ENCODE measurements at regions not wholly inside any gene's neighbourhood (a gene's known extent, or its start where the extent isn't known, plus 50 kb on each side); places are given as distances from the start of the nearest gene placed in this dataset.

GRCh38 chr20:11820838-11821237 is 96.9 kb upstream of the BTBD3 start:
- in situ Hi-C loops (cut with HindIII; ENCODE audit: low pct_ligation_motif_present, low sequenced_read_pairs), result no loop called here
- Histone ChIP-seq H3K27ac (no peak overlapping the region), H3K4me3 (ENCODE audit: low read depth, low read length) (no peak overlapping the region), H3K36me3 (replicated peaks) (no peaks in the 10 kb centered on the region), H3K27me3 (replicated peaks) (no peaks in the 10 kb centered on the region)
- DNase-seq, result no peak
- TF ChIP-seq, protein P1, sequence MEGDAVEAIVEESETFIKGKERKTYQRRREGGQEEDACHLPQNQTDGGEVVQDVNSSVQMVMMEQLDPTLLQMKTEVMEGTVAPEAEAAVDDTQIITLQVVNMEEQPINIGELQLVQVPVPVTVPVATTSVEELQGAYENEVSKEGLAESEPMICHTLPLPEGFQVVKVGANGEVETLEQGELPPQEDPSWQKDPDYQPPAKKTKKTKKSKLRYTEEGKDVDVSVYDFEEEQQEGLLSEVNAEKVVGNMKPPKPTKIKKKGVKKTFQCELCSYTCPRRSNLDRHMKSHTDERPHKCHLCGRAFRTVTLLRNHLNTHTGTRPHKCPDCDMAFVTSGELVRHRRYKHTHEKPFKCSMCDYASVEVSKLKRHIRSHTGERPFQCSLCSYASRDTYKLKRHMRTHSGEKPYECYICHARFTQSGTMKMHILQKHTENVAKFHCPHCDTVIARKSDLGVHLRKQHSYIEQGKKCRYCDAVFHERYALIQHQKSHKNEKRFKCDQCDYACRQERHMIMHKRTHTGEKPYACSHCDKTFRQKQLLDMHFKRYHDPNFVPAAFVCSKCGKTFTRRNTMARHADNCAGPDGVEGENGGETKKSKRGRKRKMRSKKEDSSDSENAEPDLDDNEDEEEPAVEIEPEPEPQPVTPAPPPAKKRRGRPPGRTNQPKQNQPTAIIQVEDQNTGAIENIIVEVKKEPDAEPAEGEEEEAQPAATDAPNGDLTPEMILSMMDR (IDR thresholded peaks at IDR 0.05; ENCODE audit: low read depth, low read length, missing control alignments), result no peak

DNA sequence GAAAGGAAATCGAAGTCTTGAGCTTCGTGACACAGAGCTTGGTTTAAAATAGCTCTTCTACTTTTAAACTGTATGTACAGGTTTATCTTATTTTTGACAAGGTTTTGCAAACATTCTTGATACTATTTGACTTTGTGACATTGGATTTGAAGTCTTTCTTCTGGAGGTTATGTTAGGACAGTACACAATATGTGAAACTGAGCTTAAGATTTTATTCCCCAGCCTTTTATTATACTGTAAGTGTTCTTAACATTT is 95.2 kb upstream of the BTBD3 start:
- Histone ChIP-seq H3K36me3 (replicated peaks) (no peaks in the 10 kb centered on the region), H3K27me3 (replicated peaks) (no peaks in the 10 kb centered on the region), H3K4me3 (ENCODE audit: low read depth, low read length) (no peak overlapping the region), H3K27ac (no peak overlapping the region)
- in situ Hi-C loops (cut with HindIII; ENCODE audit: low pct_ligation_motif_present, low sequenced_read_pairs), result no loop called here
- TF ChIP-seq, protein P1 (IDR thresholded peaks at IDR 0.05; ENCODE audit: low read depth, low read length, missing control alignments), result no peak
- DNase-seq, result no peak

GRCh38 chr20:11826334-11826733 is 91.4 kb upstream of the BTBD3 start:
- Histone ChIP-seq H3K36me3 (replicated peaks) (no peaks in the 10 kb centered on the region), H3K27ac (no peak overlapping the region), H3K4me3 (ENCODE audit: low read depth, low read length) (no peak overlapping the region), H3K27me3 (replicated peaks) (no peaks in the 10 kb centered on the region)
- in situ Hi-C loops (cut with HindIII; ENCODE audit: low pct_ligation_motif_present, low sequenced_read_pairs), result no loop called here
- TF ChIP-seq, protein P1 (IDR thresholded peaks at IDR 0.05; ENCODE audit: low read depth, low read length, missing control alignments), result no peak
- DNase-seq, result no peak

- DNase-seq, result no peak
- no peaks in the 10 kb centered on the region for H3K27me3 ChIP-seq (replicated peaks)
- H3K27ac ChIP-seq, result no peak overlapping the region
- no peak overlapping the region for H3K4me3 ChIP-seq (ENCODE audit: low read depth, low read length)
- H3K36me3 ChIP-seq (replicated peaks), result no peaks in the 10 kb centered on the region
- TF ChIP-seq, protein P1 (IDR thresholded peaks at IDR 0.05; ENCODE audit: low read depth, low read length, missing control alignments), result no peak
- in situ Hi-C loops (cut with HindIII; ENCODE audit: low pct_ligation_motif_present, low sequenced_read_pairs), result no loop called here
Measured at GRCh38 chr20:11832397-11832796, 85.3 kb upstream of the BTBD3 start.

- in situ Hi-C loops (cut with HindIII; ENCODE audit: low pct_ligation_motif_present, low sequenced_read_pairs), result no loop called here
- Histone ChIP-seq H3K4me3 (ENCODE audit: low read depth, low read length) (no peak overlapping the region), H3K27me3 (replicated peaks) (no peaks in the 10 kb centered on the region), H3K36me3 (replicated peaks) (no peaks in the 10 kb centered on the region), H3K27ac (no peak overlapping the region)
- TF ChIP-seq, protein P1 (IDR thresholded peaks at IDR 0.05; ENCODE audit: low read depth, low read length, missing control alignments), result no peak
- DNase-seq, result no peak
Measured at GRCh38 chr20:11832851-11833250, 84.8 kb upstream of the BTBD3 start.

DNA sequence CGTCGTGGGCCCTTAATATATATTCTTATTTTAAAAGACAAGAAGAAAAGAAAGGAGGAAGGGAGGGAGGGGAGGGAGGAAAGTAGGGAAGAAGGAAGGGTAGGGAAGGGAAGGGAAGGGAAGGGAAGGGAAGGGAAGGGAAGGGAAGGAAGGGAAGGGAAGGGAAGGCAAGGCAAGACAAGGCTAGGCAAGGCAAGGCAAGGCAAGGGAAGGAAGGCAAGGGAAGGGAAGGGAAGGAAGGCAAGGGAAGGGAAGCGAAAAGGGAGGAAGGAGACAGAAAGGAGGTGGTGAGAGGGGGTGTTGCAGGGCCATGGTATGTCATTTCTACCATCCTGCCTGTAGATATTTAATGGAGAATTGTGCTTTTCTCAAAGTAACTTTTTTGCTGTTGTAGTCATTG is 83.9 kb upstream of the BTBD3 start:
- H3K27ac ChIP-seq, result no peak overlapping the region
- in situ Hi-C loops (cut with HindIII; ENCODE audit: low pct_ligation_motif_present, low sequenced_read_pairs), result no loop called here
- TF ChIP-seq, protein P1 (IDR thresholded peaks at IDR 0.05; ENCODE audit: low read depth, low read length, missing control alignments), result no peak
- no peaks in the 10 kb centered on the region for H3K36me3 ChIP-seq (replicated peaks)
- no peaks in the 10 kb centered on the region for H3K27me3 ChIP-seq (replicated peaks)
- no peak for DNase-seq
- H3K4me3 ChIP-seq (ENCODE audit: low read depth, low read length), result no peak overlapping the region
